OCI-LY7 (cell line): ENCODE measurements at regions not wholly inside any gene's neighbourhood (a gene's known extent, or its start where the extent isn't known, plus 50 kb on each side); places are given as distances from the start of the nearest gene placed in this dataset.

Source experiments
- BruUV-seq: library from RNA; stranded (reverse); fragments of 400-500 nt; replicated peaks from 2 replicates; lab custom pipeline; 2021; lab: Mats Ljungman, UMichigan
- CTCF ChIA-PET: fragments of 300-600 bp; sonication (Branson Sonifier 250); formaldehyde crosslinking; loops from one replicate; lab custom pipeline; 2022; ENCODE audit warnings: antibody characterized with exemption; ENCODE audit not compliant: unreplicated experiment; lab: Charles Lee
- POLR2A ChIA-PET: fragments of 300-600 bp; sonication (Branson Sonifier 250); formaldehyde crosslinking; loops from one replicate; lab custom pipeline; 2022; ENCODE audit warnings: antibody characterized with exemption; lab: Charles Lee
- DNase-seq: peaks from one replicate; pipeline ENCODE4 v3.0.0-alpha.2; 2015; ENCODE audit warnings: low spot score
- H2AFZ ChIP-seq: fragments of 200-600 bp; sonication (generic), shearing (Covaris generic); 2 replicates; pipeline ENCODE4 v1.6.1; 2014; ENCODE audit warnings: mild to moderate bottlenecking, antibody characterized with exemption, low read length, moderate library complexity
- H3K27ac ChIP-seq: fragments of 200-600 bp; sonication (generic); 2 replicates; pipeline ENCODE4 v1.5.1; 2014; ENCODE audit warnings: mixed run types, low read depth, mild to moderate bottlenecking, moderate library complexity, low read length, inconsistent platforms; ENCODE audit not compliant: poor library complexity, severe bottlenecking
- H3K36me3 ChIP-seq: fragments of 200-600 bp; sonication (generic); 2 replicates; pipeline ENCODE4 v1.6.1; 2014; ENCODE audit warnings: mild to moderate bottlenecking, antibody characterized with exemption, low read length, moderate library complexity, mixed read lengths; ENCODE audit not compliant: insufficient read depth
- H3K4me1 ChIP-seq: fragments of 200-600 bp; sonication (generic); 2 replicates; pipeline ENCODE4 v1.5.1; 2014; ENCODE audit warnings: mild to moderate bottlenecking, low read length; ENCODE audit not compliant: insufficient read depth, poor library complexity, severe bottlenecking
- H3K4me2 ChIP-seq: fragments of 200-600 bp; sonication (generic); 2 replicates; pipeline ENCODE4 v1.6.1; 2014; ENCODE audit warnings: mild to moderate bottlenecking, low read length
- H3K4me3 ChIP-seq: fragments of 200-600 bp; sonication (generic); 2 replicates; pipeline ENCODE4 v1.5.1; 2014; ENCODE audit warnings: mild to moderate bottlenecking, low read depth, low read length; ENCODE audit not compliant: poor library complexity, severe bottlenecking
- H3K79me2 ChIP-seq: fragments of 200-600 bp; sonication (generic); 2 replicates; pipeline ENCODE4 v1.6.1; 2016; ENCODE audit warnings: low read depth, mild to moderate bottlenecking, low read length, moderate library complexity, mixed read lengths; ENCODE audit not compliant: insufficient read depth
- H3K9me2 ChIP-seq: fragments of 200-600 bp; sonication (generic); 2 replicates; pipeline ENCODE4 v1.6.1; 2016; ENCODE audit warnings: mild to moderate bottlenecking, low read length, mixed read lengths; ENCODE audit not compliant: insufficient read depth
- H3K9me3 ChIP-seq: fragments of 200-600 bp; sonication (generic); 2 replicates; pipeline ENCODE4 v1.6.1; 2014; ENCODE audit warnings: mild to moderate bottlenecking, mixed run types, low read length, mixed read lengths
- H4K20me1 ChIP-seq: fragments of 200-600 bp; sonication (generic); 2 replicates; pipeline ENCODE4 v1.6.1; 2014; ENCODE audit warnings: mild to moderate bottlenecking, antibody characterized with exemption, low read length, moderate library complexity, mixed read lengths; ENCODE audit not compliant: insufficient read depth
- CTCF ChIP-seq: fragments of 200-600 bp; sonication (generic); conservative IDR thresholded peaks from 2 replicates; pipeline ENCODE4 v1.5.1; 2014; ENCODE audit warnings: mild to moderate bottlenecking, antibody characterized with exemption, low read length, moderate library complexity, mixed read lengths
- EZH2phosphoT487 ChIP-seq: fragments of 200-600 bp; sonication (generic); IDR thresholded peaks from 2 replicates; pipeline ENCODE4 v1.6.1; 2018; ENCODE audit warnings: low read depth, borderline replicate concordance, mild to moderate bottlenecking, mixed run types, antibody characterized with exemption, low read length, moderate library complexity, mixed read lengths
- intact Hi-C: fragments of 100-400 bp; cut with micrococcal nuclease; formaldehyde crosslinking; loops from one replicate; pipeline ENCODE4 v1.10.0; 2022; ENCODE audit not compliant: unreplicated experiment

GRCh38 chr4:127540497-127541025 lies 92.2 kb upstream of the INTU start:
- Histone ChIP-seq H2AFZ (no peak overlapping the region), H3K4me2 (no peak overlapping the region), H3K27ac (no peak overlapping the region), H3K4me3 (no peak overlapping the region), H3K4me1 (no peaks in the 10 kb centered on the region), H3K79me2 (no peaks in the 10 kb centered on the region), H3K9me3 (no peaks in the 10 kb centered on the region), H3K9me2 (no peaks in the 10 kb centered on the region), H4K20me1 (no peaks in the 10 kb centered on the region), H3K36me3 (no peaks in the 10 kb centered on the region)
- intact Hi-C loops = no loop called here
- CTCF ChIA-PET = no interaction called here
- BruUV-seq = no TSS peak
- POLR2A ChIA-PET = no interaction called here
- no peak for DNase-seq
- TF ChIP-seq CTCF = no peak
- no peak for TF ChIP-seq EZH2phosphoT487

- Histone ChIP-seq H3K27ac (no peak overlapping the region), H3K79me2 (no peaks in the 10 kb centered on the region), H3K4me3 (no peak overlapping the region), H3K4me1 (no peaks in the 10 kb centered on the region), H3K9me3 (no peaks in the 10 kb centered on the region), H4K20me1 (no peaks in the 10 kb centered on the region), H3K9me2 (no peaks in the 10 kb centered on the region), H2AFZ (no peak overlapping the region), H3K4me2 (no peak overlapping the region), H3K36me3 (no peaks in the 10 kb centered on the region)
- ChIA-PET POLR2A (no interaction called here), CTCF (no interaction called here)
- BruUV-seq = no TSS peak
- DNase-seq = no peak
- intact Hi-C loops = no loop called here
- no peak for TF ChIP-seq EZH2phosphoT487
- no peak for TF ChIP-seq CTCF
These were observed 87.5 kb upstream of the INTU start for GRCh38 chr4:127545271-127545670.

- H3K79me2 ChIP-seq = no peaks in the 10 kb centered on the region
- no peaks in the 10 kb centered on the region for H4K20me1 ChIP-seq
- POLR2A ChIA-PET = interaction anchor here (0.6 kb wide), 1 partner anchor 101 kb away, joined by 4 read pairs; no protein-coding TSS in a partner anchor
- BruUV-seq = no TSS peak
- no peak for TF ChIP-seq CTCF
- TF ChIP-seq EZH2phosphoT487 = no peak
- no peaks in the 10 kb centered on the region for H3K9me3 ChIP-seq
- no peak overlapping the region for H3K27ac ChIP-seq
- H3K4me2 ChIP-seq = no peak overlapping the region
- no peak for DNase-seq
- no peaks in the 10 kb centered on the region for H3K36me3 ChIP-seq
- H3K9me2 ChIP-seq = no peaks in the 10 kb centered on the region
- intact Hi-C loops = no loop called here
- H3K4me1 ChIP-seq = no peaks in the 10 kb centered on the region
- no peak overlapping the region for H3K4me3 ChIP-seq
- CTCF ChIA-PET = no interaction called here
- no peak overlapping the region for H2AFZ ChIP-seq
These were observed 83.5 kb upstream of the INTU start for GRCh38 chr4:127548990-127549925.
